ENCODE measurements at regions not wholly inside any gene's neighbourhood (a gene's known extent, or its start where the extent isn't known, plus 50 kb on each side); places are given as distances from the start of the nearest gene placed in this dataset.

DNA sequence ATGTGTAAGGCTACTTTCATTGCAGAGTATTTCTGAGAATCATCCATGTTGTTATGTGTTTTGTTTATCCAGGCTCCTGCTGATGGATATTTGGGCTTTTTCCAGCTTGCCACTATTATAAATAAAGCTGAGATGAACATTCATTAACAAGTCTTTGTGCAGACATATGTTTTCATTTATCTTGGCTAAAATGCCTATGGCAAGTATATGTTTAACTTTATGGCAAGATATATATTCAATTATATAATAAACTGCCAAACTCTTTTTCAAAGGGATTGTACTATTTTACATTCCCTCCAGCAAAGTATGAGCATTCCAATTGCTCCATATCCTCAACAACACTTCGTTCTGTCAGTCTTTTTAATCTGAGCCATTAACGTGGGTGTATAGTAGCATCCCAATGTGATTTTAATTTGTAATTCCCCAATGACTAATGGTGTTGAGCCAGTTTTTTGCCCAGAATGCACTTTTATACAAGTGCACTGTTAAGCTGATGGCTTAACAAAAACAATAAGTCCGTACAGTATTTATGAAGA lies 452.4 kb downstream of the SHQ1 start:
- Mint-ChIP-seq H3K27me3 (ENCODE audit: low read depth) (no peaks in the 10 kb centered on the region), H3K9me3 (no peaks in the 10 kb centered on the region), H3K4me3 (no peak overlapping the region), H3K36me3 (ENCODE audit: low read depth) (peaks cover 2% of the 10 kb centered on the region), H3K4me1 (ENCODE audit: low read depth) (peaks cover 31% of the 10 kb centered on the region), H3K27ac (no peak overlapping the region)
- DNase-seq (ENCODE audit: low spot score): no peak

GRCh38 chr3:72393455-72393854 lies 454.8 kb downstream of the SHQ1 start:
- no peaks in the 10 kb centered on the region for H3K36me3 Mint-ChIP-seq (ENCODE audit: low read depth)
- no peaks in the 10 kb centered on the region for H3K27me3 Mint-ChIP-seq (ENCODE audit: low read depth)
- no peak overlapping the region for H3K27ac Mint-ChIP-seq
- no peak overlapping the region for H3K4me3 Mint-ChIP-seq
- peaks cover 37% of the 10 kb centered on the region for H3K4me1 Mint-ChIP-seq (ENCODE audit: low read depth)
- no peak for DNase-seq (ENCODE audit: low spot score)
- H3K9me3 Mint-ChIP-seq: no peaks in the 10 kb centered on the region

DNA sequence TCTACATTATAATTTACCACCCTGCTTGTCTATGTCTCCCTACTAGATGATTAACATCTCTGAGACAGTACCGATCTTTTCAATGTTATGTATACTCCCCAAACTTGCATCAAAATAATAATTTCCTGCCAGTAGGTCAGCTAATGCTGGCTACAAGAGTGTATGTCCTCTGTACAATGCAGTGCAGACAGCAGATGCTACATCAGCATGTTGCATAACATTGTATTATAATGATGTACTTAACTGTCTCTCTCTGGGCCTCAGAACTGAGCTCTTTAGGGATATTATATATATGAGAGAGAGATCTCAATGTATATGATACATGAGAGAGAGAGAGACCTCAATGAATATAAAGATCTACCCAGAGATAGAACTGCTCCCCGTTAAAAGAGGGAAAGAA lies 456.6 kb downstream of the SHQ1 start:
- Mint-ChIP-seq H3K36me3 (ENCODE audit: low read depth) (no peaks in the 10 kb centered on the region), H3K4me1 (ENCODE audit: low read depth) (peaks cover 37% of the 10 kb centered on the region)
- no peak for DNase-seq (ENCODE audit: low spot score)

DNA sequence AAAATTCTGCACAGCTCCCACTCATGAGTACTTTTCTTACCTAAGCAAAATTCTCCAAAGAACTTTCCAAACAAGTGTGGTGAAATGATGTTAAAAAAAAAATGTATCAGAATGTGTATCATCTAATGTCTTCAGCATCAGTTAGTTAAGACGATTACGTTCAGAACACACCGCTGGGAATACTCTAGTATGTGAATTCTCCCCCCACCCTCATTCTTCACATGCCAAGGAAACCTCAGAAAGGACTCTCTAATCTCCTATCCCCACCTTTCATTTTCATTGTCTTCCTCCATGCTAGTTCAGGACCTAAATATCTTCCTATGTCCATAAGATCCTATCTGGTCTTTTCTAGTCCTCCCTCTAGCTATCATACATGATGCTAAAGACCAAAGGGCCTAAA lies 457.4 kb downstream of the SHQ1 start:
- Mint-ChIP-seq H3K4me1 (ENCODE audit: low read depth) (peaks cover 38% of the 10 kb centered on the region), H3K36me3 (ENCODE audit: low read depth) (no peaks in the 10 kb centered on the region), H3K27ac (no peak overlapping the region), H3K9me3 (no peaks in the 10 kb centered on the region), H3K27me3 (ENCODE audit: low read depth) (no peaks in the 10 kb centered on the region), H3K4me3 (no peak overlapping the region)
- DNase-seq (ENCODE audit: low spot score): no peak

More for the DNA sequence above, 456.6 kb downstream of the SHQ1 start:
- H3K4me3 Mint-ChIP-seq: no peak overlapping the region
- H3K9me3 Mint-ChIP-seq: no peaks in the 10 kb centered on the region
- H3K27me3 Mint-ChIP-seq (ENCODE audit: low read depth): no peaks in the 10 kb centered on the region
- H3K27ac Mint-ChIP-seq: no peak overlapping the region

- no peak overlapping the region for H3K4me3 Mint-ChIP-seq
Measured at GRCh38 chr3:72388644-72389043, 459.6 kb downstream of the SHQ1 start.

DNA sequence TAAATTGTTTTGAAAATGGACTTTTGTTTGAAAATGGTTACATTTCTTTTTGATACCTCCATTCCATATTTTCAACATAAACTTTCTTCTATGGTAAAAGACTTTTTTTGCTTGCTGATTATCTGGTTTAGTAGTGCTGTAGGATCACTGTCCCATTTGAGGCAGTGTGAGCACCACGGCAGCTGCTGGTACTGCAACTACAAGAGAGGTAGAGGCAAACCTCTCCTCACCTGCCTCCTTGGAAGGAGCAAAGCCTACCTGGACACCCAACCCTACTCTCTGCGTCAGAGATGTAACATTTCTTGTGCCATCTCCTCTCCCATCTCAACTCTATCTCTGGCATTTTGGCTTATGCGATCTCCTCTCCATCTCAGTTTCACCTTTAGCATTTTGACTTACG lies 460.1 kb downstream of the SHQ1 start:
- H3K36me3 Mint-ChIP-seq (ENCODE audit: low read depth): no peaks in the 10 kb centered on the region
- peaks cover 47% of the 10 kb centered on the region for H3K4me1 Mint-ChIP-seq (ENCODE audit: low read depth)
- no peak overlapping the region for H3K4me3 Mint-ChIP-seq
- no peak overlapping the region for H3K27ac Mint-ChIP-seq
- DNase-seq (ENCODE audit: low spot score): no peak
- H3K27me3 Mint-ChIP-seq (ENCODE audit: low read depth): no peaks in the 10 kb centered on the region
- no peaks in the 10 kb centered on the region for H3K9me3 Mint-ChIP-seq

More at GRCh38 chr3:72388644-72389043, 459.6 kb downstream of the SHQ1 start:
- H3K9me3 Mint-ChIP-seq: no peaks in the 10 kb centered on the region
- H3K36me3 Mint-ChIP-seq (ENCODE audit: low read depth): no peaks in the 10 kb centered on the region
- peaks cover 44% of the 10 kb centered on the region for H3K4me1 Mint-ChIP-seq (ENCODE audit: low read depth)
- H3K27ac Mint-ChIP-seq: no peak overlapping the region
- DNase-seq (ENCODE audit: low spot score): no peak
- no peaks in the 10 kb centered on the region for H3K27me3 Mint-ChIP-seq (ENCODE audit: low read depth)

DNA sequence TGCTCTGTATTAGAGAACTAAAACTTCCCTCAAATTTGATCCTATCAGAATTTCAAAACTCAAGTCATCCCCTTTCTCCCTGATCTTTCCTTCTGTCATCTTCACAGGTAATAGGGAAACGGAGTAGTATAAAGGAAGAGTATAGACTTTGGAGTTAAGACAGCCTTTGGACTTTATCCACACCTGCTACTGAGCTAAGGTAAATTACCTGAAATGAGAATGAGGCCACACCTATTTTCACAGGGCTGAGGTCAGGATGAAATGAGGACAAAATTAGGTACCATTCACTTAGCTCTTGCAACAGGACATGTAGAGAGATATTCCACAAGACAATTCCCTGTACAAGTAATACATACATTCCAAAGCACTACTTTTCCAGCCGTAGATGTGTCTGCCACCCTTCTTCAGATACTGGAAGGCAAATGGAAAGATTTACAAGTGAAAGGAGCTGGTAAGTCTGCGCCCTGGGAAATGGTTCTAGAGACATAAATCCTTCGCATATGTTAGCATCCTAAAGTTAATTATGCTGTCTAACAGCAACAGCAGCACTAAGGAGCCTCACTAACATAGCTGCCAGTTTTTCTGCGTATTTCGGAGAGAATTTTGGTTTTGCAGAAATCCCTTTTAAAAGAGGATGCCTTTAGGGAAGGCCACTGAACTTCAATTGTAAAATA lies 461.8 kb downstream of the SHQ1 start:
- no peaks in the 10 kb centered on the region for H3K9me3 Mint-ChIP-seq
- H3K27ac Mint-ChIP-seq: no peak overlapping the region
- no peak overlapping the region for H3K4me3 Mint-ChIP-seq
- no peaks in the 10 kb centered on the region for H3K27me3 Mint-ChIP-seq (ENCODE audit: low read depth)
- H3K36me3 Mint-ChIP-seq (ENCODE audit: low read depth): peaks cover 2% of the 10 kb centered on the region
- peaks cover 64% of the 10 kb centered on the region for H3K4me1 Mint-ChIP-seq (ENCODE audit: low read depth)
- no peak for DNase-seq (ENCODE audit: low spot score)

DNA sequence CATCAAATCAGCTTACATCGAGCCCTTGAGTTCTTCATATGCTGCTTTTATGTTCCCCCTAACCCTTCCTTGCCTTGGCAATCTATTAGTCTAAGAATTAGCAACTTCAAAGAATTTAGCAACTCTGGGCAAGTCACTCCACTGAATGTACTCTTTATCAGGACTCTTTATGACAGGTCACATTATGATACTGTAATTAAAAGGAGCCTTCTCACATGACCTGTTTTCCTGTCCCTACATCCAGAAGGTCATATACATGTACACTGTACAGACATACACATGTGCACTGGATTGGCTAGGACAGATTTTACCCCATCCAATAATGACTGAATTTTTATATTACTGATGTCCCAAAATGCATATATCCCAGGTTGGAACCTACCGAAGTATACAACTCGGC lies 463.1 kb downstream of the SHQ1 start:
- H3K4me3 Mint-ChIP-seq: peak overlapping the region; percentile 32
- H3K9me3 Mint-ChIP-seq: no peaks in the 10 kb centered on the region
- H3K27ac Mint-ChIP-seq: no peak overlapping the region
- peaks cover 72% of the 10 kb centered on the region for H3K4me1 Mint-ChIP-seq (ENCODE audit: low read depth)
- no peak for DNase-seq (ENCODE audit: low spot score)
- no peaks in the 10 kb centered on the region for H3K27me3 Mint-ChIP-seq (ENCODE audit: low read depth)
- peaks cover 2% of the 10 kb centered on the region for H3K36me3 Mint-ChIP-seq (ENCODE audit: low read depth)

GRCh38 chr3:72384602-72385001 lies 463.6 kb downstream of the SHQ1 start:
- H3K27me3 Mint-ChIP-seq (ENCODE audit: low read depth): no peaks in the 10 kb centered on the region
- H3K27ac Mint-ChIP-seq: peak overlapping the region; percentile 47
- peaks cover 73% of the 10 kb centered on the region for H3K4me1 Mint-ChIP-seq (ENCODE audit: low read depth)
- peaks cover 2% of the 10 kb centered on the region for H3K36me3 Mint-ChIP-seq (ENCODE audit: low read depth)
- DNase-seq (ENCODE audit: low spot score): no peak
- H3K9me3 Mint-ChIP-seq: no peaks in the 10 kb centered on the region
- H3K4me3 Mint-ChIP-seq: peak overlapping the region; percentile 32

- no peak overlapping the region for H3K27ac Mint-ChIP-seq
- peaks cover 75% of the 10 kb centered on the region for H3K4me1 Mint-ChIP-seq (ENCODE audit: low read depth)
- no peak overlapping the region for H3K4me3 Mint-ChIP-seq
- peaks cover 4% of the 10 kb centered on the region for H3K36me3 Mint-ChIP-seq (ENCODE audit: low read depth)
- no peak for DNase-seq (ENCODE audit: low spot score)
- no peaks in the 10 kb centered on the region for H3K27me3 Mint-ChIP-seq (ENCODE audit: low read depth)
- no peaks in the 10 kb centered on the region for H3K9me3 Mint-ChIP-seq
Measured at GRCh38 chr3:72383883-72384282, 464.4 kb downstream of the SHQ1 start.

DNA sequence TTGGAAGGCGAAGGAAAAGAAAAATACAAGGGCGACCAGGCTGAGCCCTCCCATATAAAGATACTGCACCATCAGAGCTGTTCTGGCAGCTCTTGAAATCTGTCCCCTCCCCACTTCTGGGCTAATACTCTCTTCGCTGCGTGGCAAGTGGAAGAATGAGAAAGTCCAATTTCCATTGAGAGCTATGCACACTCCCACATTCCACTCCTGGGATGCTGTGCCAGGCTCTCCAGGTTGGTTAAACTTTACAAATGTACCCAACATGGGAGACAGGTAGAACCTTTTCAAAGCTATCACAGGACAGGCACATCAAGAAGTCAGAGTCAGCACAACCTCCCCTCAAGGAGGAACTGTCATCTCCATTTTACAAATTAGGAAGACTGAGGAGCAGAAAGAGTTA lies 465.0 kb downstream of the SHQ1 start:
- no peak for DNase-seq (ENCODE audit: low spot score)
- Mint-ChIP-seq H3K4me3 (no peak overlapping the region), H3K27me3 (ENCODE audit: low read depth) (no peaks in the 10 kb centered on the region), H3K36me3 (ENCODE audit: low read depth) (peaks cover 9% of the 10 kb centered on the region), H3K9me3 (no peaks in the 10 kb centered on the region), H3K27ac (no peak overlapping the region), H3K4me1 (ENCODE audit: low read depth) (peaks cover 78% of the 10 kb centered on the region)

DNA sequence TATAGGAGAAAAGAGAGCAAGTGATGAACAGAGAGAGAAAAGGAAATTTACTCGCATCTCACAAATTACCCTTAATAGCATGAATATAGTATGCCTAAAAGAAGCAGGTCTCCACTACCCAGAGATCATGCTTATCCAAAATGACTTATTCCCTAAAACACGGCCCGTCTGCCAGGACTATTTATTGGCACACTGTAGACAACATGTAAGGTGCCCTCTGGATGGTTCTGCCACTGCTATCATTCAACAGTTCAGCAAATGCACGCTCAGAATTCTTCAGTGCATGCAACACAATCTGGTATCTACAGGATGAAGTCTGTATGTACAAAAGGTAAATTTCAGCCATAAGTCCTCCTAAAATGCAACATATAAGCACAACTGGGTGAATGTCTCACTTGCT lies 465.8 kb downstream of the SHQ1 start:
- H3K4me3 Mint-ChIP-seq: peak overlapping the region; percentile 62
- DNase-seq (ENCODE audit: low spot score): no peak
- peaks cover 10% of the 10 kb centered on the region for H3K36me3 Mint-ChIP-seq (ENCODE audit: low read depth)
- H3K4me1 Mint-ChIP-seq (ENCODE audit: low read depth): peaks cover 74% of the 10 kb centered on the region
- H3K9me3 Mint-ChIP-seq: no peaks in the 10 kb centered on the region
- H3K27me3 Mint-ChIP-seq (ENCODE audit: low read depth): no peaks in the 10 kb centered on the region
- peak overlapping the region; percentile 74 for H3K27ac Mint-ChIP-seq

- Mint-ChIP-seq H3K4me1 (ENCODE audit: low read depth) (peaks cover 77% of the 10 kb centered on the region), H3K27me3 (ENCODE audit: low read depth) (no peaks in the 10 kb centered on the region), H3K4me3 (peak overlapping the region; percentile 62), H3K27ac (peak overlapping the region; percentile 2), H3K36me3 (ENCODE audit: low read depth) (peaks cover 13% of the 10 kb centered on the region), H3K9me3 (no peaks in the 10 kb centered on the region)
- no peak for DNase-seq (ENCODE audit: low spot score)
Measured at GRCh38 chr3:72381584-72381983, 466.7 kb downstream of the SHQ1 start.

- no peak for DNase-seq (ENCODE audit: low spot score)
- H3K36me3 Mint-ChIP-seq (ENCODE audit: low read depth): peaks cover 13% of the 10 kb centered on the region
- H3K4me1 Mint-ChIP-seq (ENCODE audit: low read depth): peaks cover 73% of the 10 kb centered on the region
- H3K9me3 Mint-ChIP-seq: no peaks in the 10 kb centered on the region
- H3K27ac Mint-ChIP-seq: no peak overlapping the region
- H3K4me3 Mint-ChIP-seq: peak overlapping the region; percentile 62
- no peaks in the 10 kb centered on the region for H3K27me3 Mint-ChIP-seq (ENCODE audit: low read depth)
Measured at GRCh38 chr3:72380711-72381493, 467.3 kb downstream of the SHQ1 start.
